Keratinocyte (primary cell): ENCODE measurements at regions not wholly inside any gene's neighbourhood (a gene's known extent, or its start where the extent isn't known, plus 50 kb on each side); places are given as distances from the start of the nearest gene placed in this dataset.

Experiments used
- CTCF ChIP-seq, 3 experiments: IDR thresholded peaks in 1 of 3; conservative IDR thresholded peaks in 1 of 3; optimal IDR thresholded peaks in 1 of 3; 2 replicates in 2 of 3; 3 replicates in 1 of 3; pipeline versions ENCODE3 to v1.5.1; 2011; ENCODE audit warnings: low read length in 3 of 3, mild to moderate bottlenecking in 3 of 3, moderate library complexity in 2 of 3, control low read depth in 1 of 3, inconsistent platforms in 1 of 3; ENCODE audit not compliant: insufficient read depth in 2 of 3; ENCODE audit errors: extremely low read depth in 1 of 3
- EZH2 ChIP-seq: IDR thresholded peaks from one replicate; pipeline ENCODE4 v1.6.1; 2012; ENCODE audit warnings: inconsistent platforms, mild to moderate bottlenecking, low read length, moderate library complexity

DNA sequence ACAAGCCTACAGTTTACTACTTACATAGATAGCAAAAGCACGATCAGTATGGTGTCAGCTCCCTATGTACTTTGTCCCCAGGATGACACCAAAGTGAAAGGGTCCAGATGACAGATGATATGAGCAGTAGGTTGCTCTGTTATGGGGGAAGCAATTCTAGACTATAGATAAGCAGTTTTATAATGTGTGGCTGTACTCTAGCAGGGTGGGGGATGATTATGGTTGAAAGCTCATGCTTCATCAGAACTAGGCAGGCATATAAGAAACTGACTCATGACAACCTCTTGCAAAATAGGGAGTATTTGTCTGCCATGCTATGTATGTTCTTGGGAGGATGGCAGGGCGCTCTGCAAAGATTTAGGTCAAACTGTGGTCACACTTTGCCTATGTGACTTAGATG is 158.2 kb upstream of the ZBED5 start:
- no peak for TF ChIP-seq CTCF (optimal IDR thresholded peaks at IDR 0.05 in 1 of 3, IDR thresholded peaks at IDR 0.05 in 1 of 3, conservative IDR thresholded peaks at IDR 0.05 in 1 of 3; ENCODE audit: extremely low read depth in 1 of 3, insufficient read depth in 2 of 3, low read length in 3 of 3)
- no peak for TF ChIP-seq EZH2
